Upper lobe of right lung (tissue), 1 donor: ENCODE measurements at regions not wholly inside any gene's neighbourhood (a gene's known extent, or its start where the extent isn't known, plus 50 kb on each side); places are given as distances from the start of the nearest gene placed in this dataset.

Experiments used
- ATAC-seq: fragments of 200-7000 bp; cut with Tn5 transposase; one replicate; pipeline ENCODE4 v1.9.1; 2020; ENCODE audit warnings: mild to moderate bottlenecking, moderate library complexity
- DNase-seq: peaks from one replicate; pipeline ENCODE4 v3.0.0-alpha.2; 2020
- H3K27ac ChIP-seq: fragments of 200-600 bp; one replicate; pipeline ENCODE4 v1.8.0; 2022
- H3K27me3 ChIP-seq: fragments of 200-600 bp; one replicate; pipeline ENCODE4 v1.8.0; 2022; ENCODE audit warnings: mild to moderate bottlenecking
- H3K36me3 ChIP-seq: fragments of 200-600 bp; one replicate; pipeline ENCODE4 v1.8.0; 2022
- H3K4me1 ChIP-seq: fragments of 200-600 bp; one replicate; pipeline ENCODE4 v1.8.0; 2022
- H3K4me3 ChIP-seq: fragments of 200-600 bp; one replicate; pipeline ENCODE4 v1.8.0; 2022; ENCODE audit warnings: mild to moderate bottlenecking
- H3K9me3 ChIP-seq: fragments of 200-600 bp; one replicate; pipeline ENCODE4 v1.8.0; 2022
- intact Hi-C: fragments of 100-400 bp; cut with DNase I; formaldehyde crosslinking; loops from one replicate; pipeline ENCODE4 v1.11.0; 2022
- TF ChIP-seq, protein P1 (sequence below): fragments of 200-600 bp; IDR thresholded peaks from one replicate; pipeline ENCODE4 v1.8.0; 2022; ENCODE audit warnings: antibody characterized with exemption
- donor health status: DM: no; HTN: yes; CAD: no; lungs with severe emphysema.

DNA sequence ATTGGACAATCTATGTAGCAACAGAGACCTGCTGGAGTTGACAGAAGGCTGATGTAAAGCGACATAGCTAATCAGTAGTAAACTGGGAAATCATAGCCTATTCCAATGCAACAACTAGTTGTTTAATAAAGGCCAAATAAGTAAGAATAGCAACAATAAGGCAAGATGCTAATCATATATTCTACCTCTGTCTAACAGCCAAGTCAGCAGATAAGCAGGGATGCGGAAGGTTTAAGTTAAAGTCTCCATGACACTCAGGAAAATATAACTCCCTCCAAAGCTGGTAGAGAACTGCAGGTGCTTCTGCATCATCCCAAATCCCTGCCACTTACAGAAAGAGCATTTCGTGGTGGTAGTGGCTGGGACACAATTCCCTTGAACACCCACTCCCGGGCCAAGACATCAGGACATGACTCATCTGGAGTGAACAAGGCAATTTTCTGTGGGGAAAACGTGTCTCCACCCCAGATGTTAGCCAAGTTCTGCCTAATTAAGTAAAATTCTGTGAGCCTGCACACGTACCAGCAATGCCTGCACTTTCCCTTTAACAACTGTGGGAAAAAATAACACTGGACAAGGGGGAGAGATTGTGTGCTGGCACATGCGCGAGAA lies 413.6 kb upstream of the ID2 start:
- intact Hi-C loops, result no loop called here
- TF ChIP-seq, protein P1, sequence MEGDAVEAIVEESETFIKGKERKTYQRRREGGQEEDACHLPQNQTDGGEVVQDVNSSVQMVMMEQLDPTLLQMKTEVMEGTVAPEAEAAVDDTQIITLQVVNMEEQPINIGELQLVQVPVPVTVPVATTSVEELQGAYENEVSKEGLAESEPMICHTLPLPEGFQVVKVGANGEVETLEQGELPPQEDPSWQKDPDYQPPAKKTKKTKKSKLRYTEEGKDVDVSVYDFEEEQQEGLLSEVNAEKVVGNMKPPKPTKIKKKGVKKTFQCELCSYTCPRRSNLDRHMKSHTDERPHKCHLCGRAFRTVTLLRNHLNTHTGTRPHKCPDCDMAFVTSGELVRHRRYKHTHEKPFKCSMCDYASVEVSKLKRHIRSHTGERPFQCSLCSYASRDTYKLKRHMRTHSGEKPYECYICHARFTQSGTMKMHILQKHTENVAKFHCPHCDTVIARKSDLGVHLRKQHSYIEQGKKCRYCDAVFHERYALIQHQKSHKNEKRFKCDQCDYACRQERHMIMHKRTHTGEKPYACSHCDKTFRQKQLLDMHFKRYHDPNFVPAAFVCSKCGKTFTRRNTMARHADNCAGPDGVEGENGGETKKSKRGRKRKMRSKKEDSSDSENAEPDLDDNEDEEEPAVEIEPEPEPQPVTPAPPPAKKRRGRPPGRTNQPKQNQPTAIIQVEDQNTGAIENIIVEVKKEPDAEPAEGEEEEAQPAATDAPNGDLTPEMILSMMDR, result no peak
- H3K27ac ChIP-seq, result no peak overlapping the region
- no peak overlapping the region for H3K4me3 ChIP-seq
- no peak for DNase-seq
- no peaks in the 10 kb centered on the region for H3K9me3 ChIP-seq
- H3K36me3 ChIP-seq, result no peaks in the 10 kb centered on the region
- no peaks in the 10 kb centered on the region for H3K27me3 ChIP-seq
- no peak for ATAC-seq
- H3K4me1 ChIP-seq, result no peaks in the 10 kb centered on the region

DNA sequence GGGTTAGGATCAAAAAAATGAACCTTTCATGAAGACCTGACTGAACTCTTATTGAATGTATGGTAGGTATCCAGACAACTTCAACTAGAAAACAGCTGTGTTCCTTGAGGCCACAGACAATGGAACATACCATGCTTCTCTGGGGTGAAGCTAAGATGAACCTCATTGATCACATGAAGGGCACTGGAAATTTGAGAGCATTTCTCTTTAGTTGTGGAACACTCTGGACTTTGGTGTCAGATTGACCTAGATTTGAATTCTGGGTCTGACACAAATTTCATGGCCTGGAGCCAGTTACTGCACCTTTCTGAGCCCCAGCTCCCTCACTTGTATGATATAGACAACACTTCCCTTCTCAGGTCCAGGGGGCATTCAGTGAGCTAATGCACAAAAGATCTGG lies 411.2 kb upstream of the ID2 start:
- Histone ChIP-seq H3K36me3 (no peaks in the 10 kb centered on the region), H3K27me3 (no peaks in the 10 kb centered on the region), H3K4me3 (no peak overlapping the region), H3K4me1 (no peaks in the 10 kb centered on the region), H3K9me3 (no peaks in the 10 kb centered on the region), H3K27ac (no peak overlapping the region)
- TF ChIP-seq, protein P1, result no peak
- DNase-seq (no peak), ATAC-seq (no peak)
- intact Hi-C loops, result no loop called here

DNA sequence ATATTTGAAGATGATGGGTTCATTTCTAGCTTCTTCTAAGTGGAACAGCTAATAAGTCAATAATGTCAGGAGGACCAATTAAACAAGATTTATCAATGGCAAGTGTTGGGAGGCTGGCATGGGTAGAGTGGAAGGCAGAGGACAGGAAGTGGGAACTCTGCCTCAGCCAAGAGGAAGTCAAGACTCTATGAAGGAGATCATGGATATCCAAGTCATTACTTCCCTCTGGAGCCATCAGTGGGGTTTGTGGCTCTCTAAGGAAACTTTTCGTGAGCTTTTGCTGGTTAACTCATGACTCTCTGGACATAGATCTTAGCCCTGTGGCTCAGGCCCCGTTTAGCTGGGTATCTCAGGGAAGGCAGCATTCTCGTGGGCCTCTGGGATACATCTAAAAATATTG lies 410.4 kb upstream of the ID2 start:
- no peak for DNase-seq
- ATAC-seq, result peak; percentile 31
- Histone ChIP-seq H3K4me3 (no peak overlapping the region), H3K9me3 (no peaks in the 10 kb centered on the region), H3K4me1 (no peaks in the 10 kb centered on the region), H3K36me3 (no peaks in the 10 kb centered on the region), H3K27me3 (no peaks in the 10 kb centered on the region), H3K27ac (no peak overlapping the region)
- intact Hi-C loops, result no loop called here
- TF ChIP-seq, protein P1, result no peak

DNA sequence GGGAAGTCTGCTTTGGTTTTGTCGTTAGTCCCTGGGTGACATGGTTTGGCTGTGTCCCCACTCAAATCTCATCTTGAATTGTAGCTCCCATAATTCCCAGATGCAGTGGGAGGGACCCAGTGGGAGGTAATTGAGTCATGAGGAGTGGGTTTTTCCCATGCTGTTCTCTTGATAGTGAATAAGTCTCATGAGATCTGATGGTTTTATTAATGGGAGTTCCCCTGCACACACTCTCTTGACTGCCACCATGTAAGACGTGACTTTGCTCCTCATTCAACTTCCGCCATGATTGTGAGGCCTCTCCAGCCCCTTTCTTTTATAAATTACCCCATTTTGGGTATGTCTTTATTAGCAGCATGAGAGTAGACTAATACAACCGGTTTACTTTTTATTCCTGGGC lies 405.8 kb upstream of the ID2 start:
- TF ChIP-seq, protein P1, result no peak
- ATAC-seq (no peak), DNase-seq (no peak)
- Histone ChIP-seq H3K36me3 (no peaks in the 10 kb centered on the region), H3K9me3 (no peaks in the 10 kb centered on the region), H3K4me3 (no peak overlapping the region), H3K4me1 (no peaks in the 10 kb centered on the region), H3K27ac (no peak overlapping the region), H3K27me3 (no peaks in the 10 kb centered on the region)
- intact Hi-C loops, result no loop called here

DNA sequence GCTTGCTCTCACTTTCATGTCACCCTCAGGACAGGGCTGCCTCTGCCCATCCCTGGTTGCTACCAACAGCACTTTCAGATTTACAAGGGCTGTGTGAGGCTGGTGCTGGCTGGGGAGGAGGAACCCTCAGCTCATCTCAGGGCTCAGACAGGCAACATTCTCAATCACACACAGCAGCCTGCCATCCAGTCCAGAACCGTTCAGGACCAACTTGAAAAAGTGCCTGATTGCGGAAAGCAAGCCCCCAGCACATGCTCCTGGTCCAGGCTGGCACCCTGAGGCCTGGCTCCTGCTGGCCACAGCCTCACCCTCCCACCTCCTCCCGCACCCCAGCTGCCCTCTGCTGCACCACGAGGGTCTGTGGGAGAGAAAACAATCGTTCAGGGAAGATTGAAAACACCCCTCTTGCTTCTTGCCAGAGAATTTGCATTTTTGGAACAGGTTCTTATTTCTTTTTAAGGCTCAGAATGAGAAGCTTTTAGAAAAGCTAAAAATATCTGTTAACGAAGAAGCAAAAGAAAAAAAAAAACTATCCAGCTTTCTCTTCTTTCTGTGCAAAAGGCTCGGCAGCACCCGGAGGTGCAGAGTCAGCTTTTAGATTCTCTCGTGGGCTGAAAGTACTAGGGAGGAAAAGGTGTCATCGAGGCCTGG lies 403.8 kb upstream of the ID2 start:
- intact Hi-C loops, result no loop called here
- no peak overlapping the region for H3K27ac ChIP-seq
- H3K9me3 ChIP-seq, result no peaks in the 10 kb centered on the region

More for the DNA sequence above, 403.8 kb upstream of the ID2 start:
- DNase-seq (no peak), ATAC-seq (no peak)
- Histone ChIP-seq H3K4me3 (no peak overlapping the region), H3K4me1 (no peaks in the 10 kb centered on the region), H3K36me3 (no peaks in the 10 kb centered on the region), H3K27me3 (no peaks in the 10 kb centered on the region)
- TF ChIP-seq, protein P1, result no peak
